ENCODE measurements at regions not wholly inside any gene's neighbourhood (a gene's known extent, or its start where the extent isn't known, plus 50 kb on each side); places are given as distances from the start of the nearest gene placed in this dataset.

DNA sequence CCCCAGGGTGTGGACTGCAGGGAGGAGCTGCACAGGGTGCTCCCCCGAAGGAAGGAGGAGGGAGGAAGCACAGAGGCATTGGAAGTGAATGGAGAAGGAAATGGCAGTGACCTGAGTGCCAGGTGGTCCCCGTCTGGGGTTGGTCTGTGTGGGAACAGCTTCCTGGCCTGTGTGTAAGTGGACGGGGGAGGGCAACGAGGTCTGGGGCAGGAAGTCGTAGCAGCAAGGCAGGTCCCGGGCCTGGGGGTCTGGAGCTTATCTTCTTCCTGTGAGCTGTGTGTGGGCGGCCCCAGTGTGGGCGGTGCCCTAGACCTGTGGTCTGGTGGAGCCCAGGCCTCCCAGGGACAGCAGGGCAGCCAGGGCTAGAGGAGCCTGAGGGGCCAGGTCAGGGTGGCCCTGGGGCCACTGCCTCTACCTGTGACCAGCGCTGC is 382.1 kb downstream of the TMEM121 start:
- TF ChIP-seq CTCF (IDR thresholded peaks at IDR 0.05; ENCODE audit: insufficient read depth, low read depth, low read length) (no peak), EZH2 (IDR thresholded peaks at IDR 0.05; ENCODE audit: insufficient read depth, low read length) (no peak)
